ENCODE measurements at regions not wholly inside any gene's neighbourhood (a gene's known extent, or its start where the extent isn't known, plus 50 kb on each side); places are given as distances from the start of the nearest gene placed in this dataset.
A peak's percentile ranks its signal among the peaks of the same experiment; 100 is the strongest.

DNA sequence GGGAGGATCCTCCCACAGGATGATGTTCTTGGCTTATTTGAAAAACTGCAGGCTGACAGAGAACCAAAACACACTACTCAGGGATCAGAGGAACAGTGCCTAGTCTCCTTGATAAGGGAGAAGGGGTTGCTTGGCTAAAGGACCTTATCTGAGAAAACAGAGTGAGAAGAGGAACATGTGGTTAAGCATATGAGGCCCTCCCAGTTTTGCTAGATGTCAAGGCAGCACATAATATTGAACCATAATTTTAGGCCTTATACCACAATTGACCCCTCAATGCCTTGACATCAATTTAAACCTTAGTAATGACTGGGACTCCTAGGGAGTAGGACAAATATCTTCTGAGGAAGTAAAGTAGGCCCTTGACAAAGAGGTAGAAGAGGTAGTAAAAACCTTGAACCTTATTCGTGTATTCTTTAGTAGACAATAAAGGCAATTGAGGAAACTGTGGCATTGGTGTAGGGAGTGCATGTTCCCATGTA is 79.3 kb downstream of the TEX13C start (continued):
- TF ChIP-seq, protein P1, sequence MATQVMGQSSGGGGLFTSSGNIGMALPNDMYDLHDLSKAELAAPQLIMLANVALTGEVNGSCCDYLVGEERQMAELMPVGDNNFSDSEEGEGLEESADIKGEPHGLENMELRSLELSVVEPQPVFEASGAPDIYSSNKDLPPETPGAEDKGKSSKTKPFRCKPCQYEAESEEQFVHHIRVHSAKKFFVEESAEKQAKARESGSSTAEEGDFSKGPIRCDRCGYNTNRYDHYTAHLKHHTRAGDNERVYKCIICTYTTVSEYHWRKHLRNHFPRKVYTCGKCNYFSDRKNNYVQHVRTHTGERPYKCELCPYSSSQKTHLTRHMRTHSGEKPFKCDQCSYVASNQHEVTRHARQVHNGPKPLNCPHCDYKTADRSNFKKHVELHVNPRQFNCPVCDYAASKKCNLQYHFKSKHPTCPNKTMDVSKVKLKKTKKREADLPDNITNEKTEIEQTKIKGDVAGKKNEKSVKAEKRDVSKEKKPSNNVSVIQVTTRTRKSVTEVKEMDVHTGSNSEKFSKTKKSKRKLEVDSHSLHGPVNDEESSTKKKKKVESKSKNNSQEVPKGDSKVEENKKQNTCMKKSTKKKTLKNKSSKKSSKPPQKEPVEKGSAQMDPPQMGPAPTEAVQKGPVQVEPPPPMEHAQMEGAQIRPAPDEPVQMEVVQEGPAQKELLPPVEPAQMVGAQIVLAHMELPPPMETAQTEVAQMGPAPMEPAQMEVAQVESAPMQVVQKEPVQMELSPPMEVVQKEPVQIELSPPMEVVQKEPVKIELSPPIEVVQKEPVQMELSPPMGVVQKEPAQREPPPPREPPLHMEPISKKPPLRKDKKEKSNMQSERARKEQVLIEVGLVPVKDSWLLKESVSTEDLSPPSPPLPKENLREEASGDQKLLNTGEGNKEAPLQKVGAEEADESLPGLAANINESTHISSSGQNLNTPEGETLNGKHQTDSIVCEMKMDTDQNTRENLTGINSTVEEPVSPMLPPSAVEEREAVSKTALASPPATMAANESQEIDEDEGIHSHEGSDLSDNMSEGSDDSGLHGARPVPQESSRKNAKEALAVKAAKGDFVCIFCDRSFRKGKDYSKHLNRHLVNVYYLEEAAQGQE (IDR thresholded peaks at IDR 0.05; ENCODE audit: borderline replicate concordance): peak; percentile 16; the same call in 1 of the 2 replicates
- TF ChIP-seq, protein P1 (CRISPR knock-in tag; IDR thresholded peaks at IDR 0.05; ENCODE audit: low read depth): no peak
- TF ChIP-seq, protein P2, sequence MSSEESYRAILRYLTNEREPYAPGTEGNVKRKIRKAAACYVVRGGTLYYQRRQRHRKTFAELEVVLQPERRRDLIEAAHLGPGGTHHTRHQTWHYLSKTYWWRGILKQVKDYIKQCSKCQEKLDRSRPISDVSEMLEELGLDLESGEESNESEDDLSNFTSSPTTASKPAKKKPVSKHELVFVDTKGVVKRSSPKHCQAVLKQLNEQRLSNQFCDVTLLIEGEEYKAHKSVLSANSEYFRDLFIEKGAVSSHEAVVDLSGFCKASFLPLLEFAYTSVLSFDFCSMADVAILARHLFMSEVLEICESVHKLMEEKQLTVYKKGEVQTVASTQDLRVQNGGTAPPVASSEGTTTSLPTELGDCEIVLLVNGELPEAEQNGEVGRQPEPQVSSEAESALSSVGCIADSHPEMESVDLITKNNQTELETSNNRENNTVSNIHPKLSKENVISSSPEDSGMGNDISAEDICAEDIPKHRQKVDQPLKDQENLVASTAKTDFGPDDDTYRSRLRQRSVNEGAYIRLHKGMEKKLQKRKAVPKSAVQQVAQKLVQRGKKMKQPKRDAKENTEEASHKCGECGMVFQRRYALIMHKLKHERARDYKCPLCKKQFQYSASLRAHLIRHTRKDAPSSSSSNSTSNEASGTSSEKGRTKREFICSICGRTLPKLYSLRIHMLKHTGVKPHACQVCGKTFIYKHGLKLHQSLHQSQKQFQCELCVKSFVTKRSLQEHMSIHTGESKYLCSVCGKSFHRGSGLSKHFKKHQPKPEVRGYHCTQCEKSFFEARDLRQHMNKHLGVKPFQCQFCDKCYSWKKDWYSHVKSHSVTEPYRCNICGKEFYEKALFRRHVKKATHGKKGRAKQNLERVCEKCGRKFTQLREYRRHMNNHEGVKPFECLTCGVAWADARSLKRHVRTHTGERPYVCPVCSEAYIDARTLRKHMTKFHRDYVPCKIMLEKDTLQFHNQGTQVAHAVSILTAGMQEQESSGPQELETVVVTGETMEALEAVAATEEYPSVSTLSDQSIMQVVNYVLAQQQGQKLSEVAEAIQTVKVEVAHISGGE (CRISPR knock-in tag; IDR thresholded peaks at IDR 0.05): no peak
- TF ChIP-seq MLLT1 (IDR thresholded peaks at IDR 0.05) (peak in 1 of 2 experiments; percentile 71; a peak in 1 of 4 replicates), USF1 (CRISPR knock-in tag; IDR thresholded peaks at IDR 0.05) (no peak), CREB3 (tag; conservative IDR thresholded peaks at IDR 0.05; ENCODE audit: low read depth) (0 out of 2 replicates have a peak, but pooled peaks have one; percentile 60), TAF7 (tag; IDR thresholded peaks at IDR 0.05) (no peak), ELF2 (CRISPR knock-in tag; IDR thresholded peaks at IDR 0.05) (no peak), TAL1 (IDR thresholded peaks at IDR 0.05) (peak; percentile 92), TEAD4 (IDR thresholded peaks at IDR 0.05; ENCODE audit: low read length) (peak; percentile 96), TEAD4 (CRISPR knock-in tag; IDR thresholded peaks at IDR 0.05; ENCODE audit: borderline replicate concordance) (no peak)
